Kidney tubule cell (primary cell): ENCODE measurements at regions not wholly inside any gene's neighbourhood (a gene's known extent, or its start where the extent isn't known, plus 50 kb on each side); places are given as distances from the start of the nearest gene placed in this dataset.
A peak's percentile ranks its signal among the peaks of the same experiment; 100 is the strongest.
"Not testable (repeated sequence)": the region's sequence is repeated elsewhere in the genome, so short reads cannot be mapped to it uniquely, and the experiment has no call there.

Experiments
- DNase-seq: peaks from one replicate; pipeline ENCODE4 v3.0.0-alpha.2; 2018; ENCODE audit warnings: low spot score

- DNase-seq = no peak
Observed at GRCh38 chr15:63434576-63435186, 53.0 kb upstream of the CA12 start.

- no peak for DNase-seq
Observed at GRCh38 chr15:63435204-63435820, 53.7 kb upstream of the CA12 start.

- no peak for DNase-seq
Observed at GRCh38 chr15:63436341-63436740, 54.7 kb upstream of the CA12 start.

GRCh38 chr15:63436872-63437375, 55.3 kb upstream of the CA12 start:
- peak; percentile 82 for DNase-seq

- DNase-seq = peak; percentile 79
Observed at GRCh38 chr15:63439536-63440264, 58.1 kb upstream of the CA12 start.

- DNase-seq = no peak
Observed at GRCh38 chr15:63440265-63440648, 58.6 kb upstream of the CA12 start.

- no peak for DNase-seq
Observed at GRCh38 chr15:63440756-63441155, 59.1 kb upstream of the CA12 start.

GRCh38 chr15:63441266-63441665, 59.6 kb upstream of the CA12 start:
- no peak for DNase-seq

GRCh38 chr15:63442080-63442479, 60.4 kb upstream of the CA12 start:
- DNase-seq = no peak

GRCh38 chr15:63444611-63445010, 59.8 kb upstream of the USP3 start:
- no peak for DNase-seq

- no peak for DNase-seq
Observed at GRCh38 chr15:63446255-63446654, 58.1 kb upstream of the USP3 start.

- DNase-seq = no peak
Observed at GRCh38 chr15:63447017-63447676, 57.2 kb upstream of the USP3 start.

GRCh38 chr15:63448266-63448665, 56.1 kb upstream of the USP3 start:
- DNase-seq = no peak

- not testable (repeated sequence) for DNase-seq
Observed at GRCh38 chr15:63448872-63449555, 55.4 kb upstream of the USP3 start.

GRCh38 chr15:63449731-63450130, 54.7 kb upstream of the USP3 start:
- peak; percentile 23 for DNase-seq

- DNase-seq = no peak
Observed at GRCh38 chr15:63450884-63451225, 53.5 kb upstream of the USP3 start.

- no peak for DNase-seq
Observed at GRCh38 chr15:63451671-63452315, 52.6 kb upstream of the USP3 start.

- no peak for DNase-seq
Observed at GRCh38 chr15:63452552-63453136, 51.7 kb upstream of the USP3 start.

- no peak for DNase-seq
Observed at GRCh38 chr15:63453186-63453905, 51.0 kb upstream of the USP3 start.

GRCh38 chr15:63454503-63455211, 49.7 kb upstream of the USP3 start:
- no peak for DNase-seq
